ENCODE measurements at regions not wholly inside any gene's neighbourhood (a gene's known extent, or its start where the extent isn't known, plus 50 kb on each side); places are given as distances from the start of the nearest gene placed in this dataset.

DNA sequence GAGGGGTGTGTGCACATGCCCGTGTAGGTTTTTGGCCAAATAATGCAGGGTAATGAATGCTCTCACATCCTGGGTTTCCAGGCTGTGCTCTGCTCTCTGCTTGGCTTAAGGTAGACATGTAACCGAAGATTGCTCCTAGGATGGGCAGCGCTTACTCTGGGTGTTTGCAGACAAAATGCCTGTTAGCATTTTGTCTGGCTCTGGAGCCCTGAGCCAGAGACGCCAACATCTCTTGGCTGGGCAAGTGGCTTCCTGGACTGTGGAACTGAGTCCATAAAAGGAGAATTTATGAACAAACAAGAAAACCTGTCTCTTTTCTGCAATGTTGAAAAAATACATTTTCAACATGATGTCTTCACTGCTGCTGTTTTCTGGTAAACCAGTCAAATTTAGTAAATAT is 96.0 kb upstream of the TSPAN2 start:
- TF ChIP-seq PATZ1 (CRISPR knock-in tag; IDR thresholded peaks at IDR 0.05; ENCODE audit: borderline replicate concordance), result no peak
- no peak for TF ChIP-seq TSHZ2 (CRISPR knock-in tag; IDR thresholded peaks at IDR 0.05)
- TF ChIP-seq PPARA (CRISPR knock-in tag; IDR thresholded peaks at IDR 0.05; ENCODE audit: borderline replicate concordance), result no peak
- no peak for TF ChIP-seq ZFP30 (CRISPR knock-in tag; IDR thresholded peaks at IDR 0.05)
- TF ChIP-seq ISL1 (CRISPR knock-in tag; IDR thresholded peaks at IDR 0.05), result no peak
- no peak for TF ChIP-seq RARB (CRISPR knock-in tag; IDR thresholded peaks at IDR 0.05)

Data from SK-N-SH treated with all-trans-retinoic acid at 6 μM for 48 hours (cell line).